ENCODE measurements at regions not wholly inside any gene's neighbourhood (a gene's known extent, or its start where the extent isn't known, plus 50 kb on each side); places are given as distances from the start of the nearest gene placed in this dataset.

DNA sequence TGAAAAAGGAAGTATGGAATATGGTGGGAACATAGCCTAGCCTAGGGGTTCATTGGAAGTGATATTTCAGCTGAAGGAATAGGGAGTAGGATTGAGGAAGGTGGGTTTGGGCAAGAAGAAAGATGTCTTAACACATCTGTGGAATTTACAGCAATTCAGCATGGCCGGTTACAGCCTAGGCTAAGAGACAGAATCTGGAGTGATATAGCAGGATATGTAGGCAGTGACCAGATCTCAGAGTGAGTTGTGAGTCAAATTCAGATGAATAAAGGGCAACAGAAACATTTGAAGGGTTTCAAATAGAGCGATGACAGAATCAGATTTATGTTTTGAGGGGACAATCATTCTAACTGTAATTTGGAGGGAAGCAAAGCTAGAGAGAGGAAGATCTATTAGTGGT, 199.0 kb upstream of the PRPS1L1 start:
- TF ChIP-seq, protein P1, sequence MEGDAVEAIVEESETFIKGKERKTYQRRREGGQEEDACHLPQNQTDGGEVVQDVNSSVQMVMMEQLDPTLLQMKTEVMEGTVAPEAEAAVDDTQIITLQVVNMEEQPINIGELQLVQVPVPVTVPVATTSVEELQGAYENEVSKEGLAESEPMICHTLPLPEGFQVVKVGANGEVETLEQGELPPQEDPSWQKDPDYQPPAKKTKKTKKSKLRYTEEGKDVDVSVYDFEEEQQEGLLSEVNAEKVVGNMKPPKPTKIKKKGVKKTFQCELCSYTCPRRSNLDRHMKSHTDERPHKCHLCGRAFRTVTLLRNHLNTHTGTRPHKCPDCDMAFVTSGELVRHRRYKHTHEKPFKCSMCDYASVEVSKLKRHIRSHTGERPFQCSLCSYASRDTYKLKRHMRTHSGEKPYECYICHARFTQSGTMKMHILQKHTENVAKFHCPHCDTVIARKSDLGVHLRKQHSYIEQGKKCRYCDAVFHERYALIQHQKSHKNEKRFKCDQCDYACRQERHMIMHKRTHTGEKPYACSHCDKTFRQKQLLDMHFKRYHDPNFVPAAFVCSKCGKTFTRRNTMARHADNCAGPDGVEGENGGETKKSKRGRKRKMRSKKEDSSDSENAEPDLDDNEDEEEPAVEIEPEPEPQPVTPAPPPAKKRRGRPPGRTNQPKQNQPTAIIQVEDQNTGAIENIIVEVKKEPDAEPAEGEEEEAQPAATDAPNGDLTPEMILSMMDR (IDR thresholded peaks at IDR 0.05) = no peak
- TF ChIP-seq POLR2A (IDR thresholded peaks at IDR 0.05) = no peak

All from right lobe of liver (tissue), 4 donors.